ENCODE measurements at regions not wholly inside any gene's neighbourhood (a gene's known extent, or its start where the extent isn't known, plus 50 kb on each side); places are given as distances from the start of the nearest gene placed in this dataset.

GRCh38 chr19:32176591-32176990 lies 168.8 kb upstream of the ZNF507 start:
- Histone ChIP-seq H3K9me3 (no peaks in the 10 kb centered on the region), H3K4me2 (no peak overlapping the region), H3K4me1 (no peaks in the 10 kb centered on the region), H3K4me3 (no peak overlapping the region), H3K27ac (no peak overlapping the region)
- WGBS (ENCODE audit: missing lambda C conversion rate), result 12% methylated on average over 5 of the region's 5 CpGs
- CTCF ChIA-PET, result interaction anchor here (4.0 kb wide), 1 partner anchor 48 kb away, joined by 17 read pairs; no protein-coding TSS in a partner anchor
- FAIRE-seq, result no peak
- POLR2A ChIA-PET, result no interaction called here
- TF ChIP-seq MAFK (IDR thresholded peaks at IDR 0.05; ENCODE audit: partially characterized antibody) (no peak), HOXB5 (CRISPR knock-in tag; IDR thresholded peaks at IDR 0.05) (no peak), CBX2 (IDR thresholded peaks at IDR 0.05; ENCODE audit: borderline replicate concordance, low read depth) (no peak), PBX3 (IDR thresholded peaks at IDR 0.05) (no peak)
- no peak for DNase-seq (ENCODE audit: low read depth in 1 of 2, low spot score in 1 of 2)
- no peak for ATAC-seq

GRCh38 chr19:32177686-32178085 lies 167.7 kb upstream of the ZNF507 start:
- H3K4me2 ChIP-seq, result no peak overlapping the region
- H3K4me1 ChIP-seq, result no peaks in the 10 kb centered on the region
- H3K27ac ChIP-seq, result no peak overlapping the region
- FAIRE-seq, result no peak
- ChIA-PET POLR2A (no interaction called here), CTCF (interaction anchor here (0.6 to 4.0 kb wide), 3 partner anchors 24 to 1492 kb away, joined by 3 to 17 read pairs (median 3); no protein-coding TSS in a partner anchor)
- no peak for ATAC-seq
- no peak for DNase-seq (ENCODE audit: low read depth in 1 of 2, low spot score in 1 of 2)
- H3K9me3 ChIP-seq, result no peaks in the 10 kb centered on the region
- H3K4me3 ChIP-seq, result no peak overlapping the region
- TF ChIP-seq RCOR1 (IDR thresholded peaks at IDR 0.05; ENCODE audit: low read depth, low read length) (no peak), FOSL2 (IDR thresholded peaks at IDR 0.05) (no peak), FOSL2 (CRISPR knock-in tag; IDR thresholded peaks at IDR 0.05) (no peak), BCL3 (IDR thresholded peaks at IDR 0.05) (no peak), HES2 (IDR thresholded peaks at IDR 0.05) (no peak), BHLHE40 (IDR thresholded peaks at IDR 0.05; ENCODE audit: low read depth, low read length) (no peak)

GRCh38 chr19:32178401-32178800 lies 167.0 kb upstream of the ZNF507 start:
- CTCF ChIA-PET, result interaction anchor here (0.6 to 4.0 kb wide), 2 partner anchors 46 to 1492 kb away, joined by 3 to 17 read pairs; no protein-coding TSS in a partner anchor
- POLR2A ChIA-PET, result no interaction called here
- Histone ChIP-seq H3K4me1 (no peaks in the 10 kb centered on the region), H3K9me3 (no peaks in the 10 kb centered on the region), H3K4me3 (no peak overlapping the region), H3K27ac (no peak overlapping the region), H3K4me2 (no peak overlapping the region)
- FAIRE-seq (no peak), DNase-seq (ENCODE audit: low read depth in 1 of 2, low spot score in 1 of 2) (no peak), ATAC-seq (no peak; a peak in 1 of 6 replicates)
- no peak for TF ChIP-seq NPAS2 (CRISPR knock-in tag; IDR thresholded peaks at IDR 0.05; ENCODE audit: borderline replicate concordance)
- no peak for TF ChIP-seq EP300 (IDR thresholded peaks at IDR 0.05)
- TF ChIP-seq SREBF2 (IDR thresholded peaks at IDR 0.05), result no peak
- no peak for TF ChIP-seq TFCP2L1 (CRISPR knock-in tag; IDR thresholded peaks at IDR 0.05)
- TF ChIP-seq CHD2 (IDR thresholded peaks at IDR 0.05; ENCODE audit: low read length, partially characterized antibody), result no peak
- no peak for TF ChIP-seq JUNB (IDR thresholded peaks at IDR 0.05)
- TF ChIP-seq RFX5 (IDR thresholded peaks at IDR 0.05), result no peak
- no peak for TF ChIP-seq CBX8 (IDR thresholded peaks at IDR 0.05)
- no peak for TF ChIP-seq PHF8 (IDR thresholded peaks at IDR 0.05; ENCODE audit: borderline replicate concordance, low read depth)
- no peak for TF ChIP-seq RARB (CRISPR knock-in tag; IDR thresholded peaks at IDR 0.05)
- 4% methylated on average over 5 of the region's 5 CpGs for WGBS (ENCODE audit: missing lambda C conversion rate)

GRCh38 chr19:32178956-32179355 lies 166.5 kb upstream of the ZNF507 start:
- H3K27ac ChIP-seq, result no peak overlapping the region
- CTCF ChIA-PET, result interaction anchor here (4.0 kb wide), 1 partner anchor 46 kb away, joined by 17 read pairs; no protein-coding TSS in a partner anchor
- no peak overlapping the region for H3K4me3 ChIP-seq
- POLR2A ChIA-PET, result no interaction called here
- ATAC-seq, result peak in 1 of 2 experiments; percentile 35; a peak in 3 of 6 replicates
- DNase-seq (ENCODE audit: low read depth in 1 of 2, low spot score in 1 of 2), result no peak
- H3K4me2 ChIP-seq, result no peak overlapping the region
- 8% methylated on average over 6 of the region's 7 CpGs for WGBS (ENCODE audit: missing lambda C conversion rate)
- no peak for FAIRE-seq
- no peaks in the 10 kb centered on the region for H3K4me1 ChIP-seq
- H3K9me3 ChIP-seq, result no peaks in the 10 kb centered on the region
- TF ChIP-seq HMGXB4 (CRISPR knock-in tag; IDR thresholded peaks at IDR 0.05; ENCODE audit: borderline replicate concordance) (no peak), REST (IDR thresholded peaks at IDR 0.05) (no peak), FOSL2 (IDR thresholded peaks at IDR 0.05) (no peak), FOSL2 (CRISPR knock-in tag; IDR thresholded peaks at IDR 0.05) (no peak), HDAC2 (IDR thresholded peaks at IDR 0.05) (no peak), FOSB (CRISPR knock-in tag; IDR thresholded peaks at IDR 0.05) (no peak), EP300 (IDR thresholded peaks at IDR 0.05) (no peak), HEYL (CRISPR knock-in tag; IDR thresholded peaks at IDR 0.05) (no peak), HOXB13 (CRISPR knock-in tag; IDR thresholded peaks at IDR 0.05; ENCODE audit: low read depth) (no peak)

Measured in A549 (cell line).